WTC11 (cell line): ENCODE measurements at regions not wholly inside any gene's neighbourhood (a gene's known extent, or its start where the extent isn't known, plus 50 kb on each side); places are given as distances from the start of the nearest gene placed in this dataset.

Source experiments
- CTCF ChIP-seq: fragments of 200-600 bp; IDR thresholded peaks from 2 replicates; pipeline ENCODE4 v1.8.0; 2022; ENCODE audit warnings: antibody characterized with exemption
- FOXP4 ChIP-seq: sonication (generic); formaldehyde crosslinking; IDR thresholded peaks from 2 replicates; pipeline ENCODE4 v1.8.0; 2022; ENCODE audit warnings: mild to moderate bottlenecking, missing genetic modification reagents
- KAT7 ChIP-seq: sonication (generic); formaldehyde crosslinking; IDR thresholded peaks from 2 replicates; pipeline ENCODE4 v1.8.1; 2023; ENCODE audit warnings: missing genetic modification reagents, mild to moderate bottlenecking, borderline replicate concordance
- MAX ChIP-seq: sonication (generic); formaldehyde crosslinking; IDR thresholded peaks from 2 replicates; pipeline ENCODE4 v1.8.0; 2022; ENCODE audit warnings: mild to moderate bottlenecking, missing genetic modification reagents
- MXD4 ChIP-seq: fragments of 250-450 bp; sonication (Bioruptor Pico); IDR thresholded peaks from 2 replicates; pipeline ENCODE4 v1.8.0; 2021; ENCODE audit warnings: mild to moderate bottlenecking, moderate library complexity, borderline replicate concordance
- NR2C2 ChIP-seq: sonication (generic); formaldehyde crosslinking; IDR thresholded peaks from 2 replicates; pipeline ENCODE4 v1.8.0; 2022; ENCODE audit warnings: mild to moderate bottlenecking, missing genetic modification reagents
- NR3C1 ChIP-seq: sonication (generic); formaldehyde crosslinking; conservative IDR thresholded peaks from 2 replicates; pipeline ENCODE4 v1.8.1; 2023; ENCODE audit warnings: low read depth, mild to moderate bottlenecking, missing genetic modification reagents
- PREB ChIP-seq: sonication (generic); formaldehyde crosslinking; IDR thresholded peaks from 2 replicates; pipeline ENCODE4 v1.8.1; 2022; ENCODE audit warnings: mild to moderate bottlenecking, missing genetic modification reagents, moderate library complexity, borderline replicate concordance
- STAT6 ChIP-seq: sonication (generic); formaldehyde crosslinking; conservative IDR thresholded peaks from 2 replicates; pipeline ENCODE4 v1.8.1; 2023; ENCODE audit warnings: mild to moderate bottlenecking, low read depth, missing genetic modification reagents, moderate library complexity
- TEAD4 ChIP-seq: sonication (generic); formaldehyde crosslinking; IDR thresholded peaks from 2 replicates; pipeline ENCODE4 v1.8.0; 2022; ENCODE audit warnings: mild to moderate bottlenecking, missing genetic modification reagents
- ZBTB43 ChIP-seq: sonication (generic); formaldehyde crosslinking; IDR thresholded peaks from 2 replicates; pipeline ENCODE4 v1.8.1; 2023; ENCODE audit warnings: mild to moderate bottlenecking, missing genetic modification reagents
- ZNF121 ChIP-seq: sonication (generic); formaldehyde crosslinking; IDR thresholded peaks from 2 replicates; pipeline ENCODE4 v1.8.0; 2023; ENCODE audit warnings: missing genetic modification reagents
- ZNF263 ChIP-seq: sonication (generic); formaldehyde crosslinking; IDR thresholded peaks from 2 replicates; pipeline ENCODE4 v1.8.1; 2022; ENCODE audit warnings: low read depth, mild to moderate bottlenecking, moderate library complexity, missing genetic modification reagents
- ZNF281 ChIP-seq: sonication (generic); formaldehyde crosslinking; IDR thresholded peaks from 2 replicates; pipeline ENCODE4 v1.8.0; 2023; ENCODE audit warnings: mild to moderate bottlenecking, missing genetic modification reagents

- no peak for TF ChIP-seq NR2C2 (CRISPR knock-in tag)
- no peak for TF ChIP-seq MAX (CRISPR knock-in tag)
- no peak for TF ChIP-seq FOXP4
- TF ChIP-seq STAT6 (CRISPR knock-in tag) = no peak
- TF ChIP-seq CTCF = no peak
- TF ChIP-seq ZNF121 (CRISPR knock-in tag) = no peak
- TF ChIP-seq PREB (CRISPR knock-in tag) = no peak
- no peak for TF ChIP-seq NR3C1
- TF ChIP-seq TEAD4 (CRISPR knock-in tag) = no peak
- TF ChIP-seq MXD4 (CRISPR knock-in tag) = no peak
- no peak for TF ChIP-seq ZBTB43 (CRISPR knock-in tag)
- TF ChIP-seq ZNF281 (CRISPR knock-in tag) = no peak
- TF ChIP-seq ZNF263 (CRISPR knock-in tag) = no peak
- no peak for TF ChIP-seq KAT7
Observed at GRCh38 chr14:49512147-49512551, 74.0 kb downstream of the RPS29 start.
